HepG2 (cell line): ENCODE measurements at regions not wholly inside any gene's neighbourhood (a gene's known extent, or its start where the extent isn't known, plus 50 kb on each side); places are given as distances from the start of the nearest gene placed in this dataset.

Experiments
- ATAC-seq: fragments of 200-7000 bp; cut with Tn5 transposase; 3 replicates; pipeline ENCODE4 v1.9.1; 2020; ENCODE audit warnings: mild to moderate bottlenecking, moderate library complexity
- BruUV-seq: library from RNA; stranded (reverse); fragments of 400-500 nt; replicated peaks from 2 replicates; lab custom pipeline; 2021; lab: Mats Ljungman, UMichigan
- CTCF ChIA-PET: fragments of 300-600 bp; formaldehyde crosslinking; extraction: SDS; loops from one replicate; lab custom pipeline; 2021; ENCODE audit warnings: low total read pairs, inconsistent platforms, low intra/inter-chr PET ratio; lab: Yijun Ruan, JAX
- POLR2A ChIA-PET: fragments of 350-600 bp; sonication (Branson Sonifier 250); formaldehyde crosslinking; loops from one replicate; lab custom pipeline; 2020; ENCODE audit warnings: antibody characterized with exemption, inconsistent platforms; lab: Yijun Ruan, JAX
- DNase-seq: peaks from one replicate; pipeline ENCODE4 v3.0.0-alpha.2; 2015; ENCODE audit warnings: low spot score
- FAIRE-seq: peaks from 3 replicates; lab custom pipeline; 2011; peaks lifted over from hg19 to GRCh38; lab: Jason Lieb, UNC
- H2AFZ ChIP-seq: one replicate; pipeline ENCODE4 v1.6.1; 2011; ENCODE audit warnings: low read length, inconsistent platforms
- H3K27ac ChIP-seq: fragments of 300-600 bp; 3 replicates; pipeline ENCODE4 v1.8.0; 2011; ENCODE audit warnings: mixed run types, mild to moderate bottlenecking, mixed read lengths, low read length, inconsistent platforms; ENCODE audit not compliant: insufficient read depth; ENCODE audit errors: extremely low read length
- H3K27me3 ChIP-seq, 2 experiments: fragments of 200-600 bp in 1 of 2; 2 replicates in 1 of 2; 3 replicates in 1 of 2; pipeline versions ENCODE4 v1.6.0 to v1.8.0; 2011; ENCODE audit warnings: low read length in 2 of 2, mild to moderate bottlenecking in 2 of 2, moderate library complexity in 2 of 2, inconsistent platforms in 1 of 2; ENCODE audit not compliant: insufficient read depth in 2 of 2, control insufficient read depth in 1 of 2
- H3K36me3 ChIP-seq, 2 experiments: fragments of 200-600 bp in 1 of 2; replicated peaks in 1 of 2; 2 replicates in 1 of 2; 3 replicates in 1 of 2; pipeline versions ENCODE4 v1.5.1 to v1.8.0; 2011; ENCODE audit warnings: low read length in 2 of 2, inconsistent platforms in 1 of 2; ENCODE audit not compliant: insufficient read depth in 2 of 2, control insufficient read depth in 1 of 2
- H3K4me1 ChIP-seq: 2 replicates; pipeline ENCODE4 v1.5.1; 2012; ENCODE audit warnings: low read length, inconsistent platforms; ENCODE audit not compliant: insufficient read depth
- H3K4me2 ChIP-seq: 2 replicates; pipeline ENCODE4 v1.6.0; 2011; ENCODE audit warnings: low read depth, low read length, inconsistent platforms
- H3K4me3 ChIP-seq, 3 experiments: fragments of 200-600 bp in 1 of 3; sonication (generic), shearing (Covaris generic) in 1 of 3; replicated peaks in 1 of 3; 2 replicates each; pipeline ENCODE4 v1.5.1; 2011 to 2016; ENCODE audit warnings: low read length in 3 of 3, inconsistent platforms in 2 of 3, low read depth in 2 of 3, mild to moderate bottlenecking in 2 of 3, control low read depth in 1 of 3, mixed read lengths in 1 of 3; ENCODE audit not compliant: insufficient read depth in 1 of 3
- H3K79me2 ChIP-seq: one replicate; pipeline ENCODE4 v1.6.1; 2011; ENCODE audit warnings: low read length, inconsistent platforms; ENCODE audit not compliant: insufficient read depth
- H3K9ac ChIP-seq: 2 replicates; pipeline ENCODE4 v1.6.0; 2011; ENCODE audit warnings: mild to moderate bottlenecking, low read depth, low read length, inconsistent platforms; ENCODE audit not compliant: insufficient read depth
- H3K9me3 ChIP-seq: 2 replicates; pipeline ENCODE4 v1.5.1; 2012; ENCODE audit warnings: mild to moderate bottlenecking, low read length
- H4K20me1 ChIP-seq: 2 replicates; pipeline ENCODE4 v1.6.0; 2011; ENCODE audit warnings: inconsistent platforms, mild to moderate bottlenecking, low read length, moderate library complexity; ENCODE audit not compliant: insufficient read depth
- CHD2 ChIP-seq: IDR thresholded peaks from 2 replicates; pipeline ENCODE4 v1.6.1; 2011; ENCODE audit warnings: low read depth, low read length, improper control_type of control experiment
- FOXP1 ChIP-seq, 2 experiments: fragments of 450-650 bp in 1 of 2; IDR thresholded peaks; 2 replicates each; pipeline ENCODE4 v1.6.1; 2017 to 2018; ENCODE audit warnings: antibody characterized with exemption in 1 of 2
- HNRNPH1 ChIP-seq: fragments of 200-400 bp; formaldehyde crosslinking; optimal IDR thresholded peaks from 2 replicates; pipeline ENCODE3; 2017; ENCODE audit warnings: mild to moderate bottlenecking, low read depth, low read length
- MBD4 ChIP-seq: IDR thresholded peaks from 2 replicates; pipeline ENCODE4 v1.6.1; 2012; ENCODE audit warnings: low read length, inconsistent platforms, borderline replicate concordance
- RARG ChIP-seq: sonication (generic); formaldehyde crosslinking; IDR thresholded peaks from 2 replicates; pipeline ENCODE4 v1.4.0; 2020; ENCODE audit warnings: low read depth, mild to moderate bottlenecking, missing genetic modification reagents
- TMF1 ChIP-seq: sonication (generic); formaldehyde crosslinking; IDR thresholded peaks from 2 replicates; pipeline ENCODE4 v1.8.1; 2022; ENCODE audit warnings: low read depth, missing genetic modification reagents
- ZBTB34 ChIP-seq: sonication (generic); formaldehyde crosslinking; IDR thresholded peaks from 2 replicates; pipeline ENCODE4 v1.8.0; 2022; ENCODE audit warnings: mild to moderate bottlenecking, missing genetic modification reagents
- WGBS: methylation state at CpG from one replicate; pipeline ENCODE4 v1.1.6; 2017; ENCODE audit warnings: low lambda C conversion rate; 5-methylcytosine and 5-hydroxymethylcytosine counted together
- in situ Hi-C: cut with HindIII; loops from 2 replicates; pipeline ENCODE4 v1.10.0; 2017; ENCODE audit warnings: low pct_unique_long_range_greater_than_20kb; ENCODE audit not compliant: extremely low pct_ligation_motif_present
- intact Hi-C: fragments of 100-400 bp; cut with micrococcal nuclease; formaldehyde crosslinking; loops from one replicate; pipeline ENCODE4 v1.10.0; 2022; ENCODE audit not compliant: unreplicated experiment

GRCh38 chr1:5147806-5148205, 493.4 kb downstream of the AJAP1 start:
- Histone ChIP-seq H3K9ac (no peak overlapping the region), H2AFZ (no peak overlapping the region), H3K4me3 (no peak overlapping the region), H3K36me3 (no peaks in the 10 kb centered on the region), H3K9me3 (peaks cover 60% of the 10 kb centered on the region), H4K20me1 (no peaks in the 10 kb centered on the region), H3K4me2 (no peak overlapping the region), H3K27me3 (no peaks in the 10 kb centered on the region), H3K27ac (no peak overlapping the region), H3K4me1 (no peaks in the 10 kb centered on the region), H3K79me2 (no peaks in the 10 kb centered on the region)
- ChIA-PET CTCF (no interaction called here), POLR2A (no interaction called here)
- TF ChIP-seq CHD2 (no peak), FOXP1 (IDR thresholded peaks at IDR 0.05) (no peak), FOXP1 (CRISPR knock-in tag; IDR thresholded peaks at IDR 0.05) (no peak), HNRNPH1 (no peak), RARG (CRISPR knock-in tag) (no peak), MBD4 (no peak), ZBTB34 (CRISPR knock-in tag) (no peak)
- BruUV-seq = no TSS peak
- intact Hi-C loops (no loop called here), in situ Hi-C loops (no loop called here)
- 0% methylated on average over 1 of the region's 1 CpG for WGBS
- DNase-seq = no peak
- FAIRE-seq = no peak
- ATAC-seq = no peak

- in situ Hi-C loops = no loop called here
- POLR2A ChIA-PET = no interaction called here
- no peak for TF ChIP-seq TMF1 (CRISPR knock-in tag)
- Histone ChIP-seq H3K4me1 (no peaks in the 10 kb centered on the region), H3K79me2 (no peaks in the 10 kb centered on the region), H3K9me3 (peaks cover 19% of the 10 kb centered on the region; the same call in 1 of the 2 replicates), H3K9ac (no peak overlapping the region), H3K27ac (no peak overlapping the region), H3K4me2 (no peak overlapping the region), H2AFZ (no peak overlapping the region), H3K36me3 (no peaks in the 10 kb centered on the region), H4K20me1 (no peaks in the 10 kb centered on the region), H3K4me3 (no peak overlapping the region), H3K27me3 (no peaks in the 10 kb centered on the region)
- intact Hi-C loops = no loop called here
- 0% methylated on average over 3 of the region's 3 CpGs for WGBS
- ATAC-seq (no peak), DNase-seq (no peak), FAIRE-seq (no peak)
- BruUV-seq = no TSS peak
- CTCF ChIA-PET = no interaction called here
Measured at GRCh38 chr1:5142389-5142788, 488.0 kb downstream of the AJAP1 start.
